ENCODE measurements at regions not wholly inside any gene's neighbourhood (a gene's known extent, or its start where the extent isn't known, plus 50 kb on each side); places are given as distances from the start of the nearest gene placed in this dataset.
A peak's percentile ranks its signal among the peaks of the same experiment; 100 is the strongest.
"Not testable (repeated sequence)": the region's sequence is repeated elsewhere in the genome, so short reads cannot be mapped to it uniquely, and the experiment has no call there.

GRCh38 chr13:104645786-104646185 is 1579.6 kb upstream of the SLC10A2 start:
- no peak for DNase-seq

- no peak for DNase-seq
Observed at GRCh38 chr13:104641309-104641708, 1575.1 kb upstream of the SLC10A2 start.

GRCh38 chr13:104635879-104636278 is 1569.7 kb upstream of the SLC10A2 start:
- DNase-seq = no peak

- DNase-seq = no peak
Observed at GRCh38 chr13:104634016-104634415, 1567.8 kb upstream of the SLC10A2 start.

- DNase-seq = peak; percentile 53
Observed at GRCh38 chr13:104632736-104633135, 1566.5 kb upstream of the SLC10A2 start.

- no peak for DNase-seq
Observed at GRCh38 chr13:104625201-104625600, 1559.0 kb upstream of the SLC10A2 start.

GRCh38 chr13:104616990-104617389 is 1550.8 kb upstream of the SLC10A2 start:
- no peak for DNase-seq

GRCh38 chr13:104614361-104615145 is 1548.3 kb upstream of the SLC10A2 start:
- DNase-seq = no peak

- DNase-seq = no peak
Observed at GRCh38 chr13:104608331-104608730, 1542.1 kb upstream of the SLC10A2 start.

GRCh38 chr13:104605435-104605834 is 1539.2 kb upstream of the SLC10A2 start:
- not testable (repeated sequence) for DNase-seq

GRCh38 chr13:104597546-104598180 is 1531.4 kb upstream of the SLC10A2 start:
- no peak for DNase-seq

- no peak for DNase-seq
Observed at GRCh38 chr13:104595511-104595910, 1529.3 kb upstream of the SLC10A2 start.

- DNase-seq = no peak
Observed at GRCh38 chr13:104594806-104595205, 1528.6 kb upstream of the SLC10A2 start.

- DNase-seq = no peak
Observed at GRCh38 chr13:104593693-104594092, 1527.5 kb upstream of the SLC10A2 start.

- no peak for DNase-seq
Observed at GRCh38 chr13:104593251-104593576, 1527.0 kb upstream of the SLC10A2 start.

GRCh38 chr13:104592545-104593250 is 1526.5 kb upstream of the SLC10A2 start:
- no peak for DNase-seq

GRCh38 chr13:104592127-104592526 is 1525.9 kb upstream of the SLC10A2 start:
- DNase-seq = no peak

GRCh38 chr13:104586051-104586746 is 1520.0 kb upstream of the SLC10A2 start:
- DNase-seq = no peak

- no peak for DNase-seq
Observed at GRCh38 chr13:104584481-104584880, 1518.3 kb upstream of the SLC10A2 start.

GRCh38 chr13:104580931-104581330 is 1514.7 kb upstream of the SLC10A2 start:
- DNase-seq = no peak

GRCh38 chr13:104577071-104577815 is 1511.0 kb upstream of the SLC10A2 start:
- no peak for DNase-seq

- DNase-seq = no peak
Observed at GRCh38 chr13:104571893-104572229, 1505.6 kb upstream of the SLC10A2 start.

Measured in DMS153 (cell line).